GM18951 (cell line): ENCODE measurements at regions not wholly inside any gene's neighbourhood (a gene's known extent, or its start where the extent isn't known, plus 50 kb on each side); places are given as distances from the start of the nearest gene placed in this dataset.
"Not testable (repeated sequence)": the region's sequence is repeated elsewhere in the genome, so short reads cannot be mapped to it uniquely, and the experiment has no call there.

ENCODE experiments used
- POLR2A ChIP-seq: IDR thresholded peaks from 4 replicates; pipeline ENCODE4 v1.6.1; 2011; ENCODE audit warnings: mild to moderate bottlenecking; ENCODE audit not compliant: insufficient read length, insufficient read depth; ENCODE audit errors: extremely low read depth
- in situ Hi-C: fragments of 300-500 bp; cut with MboI; formaldehyde crosslinking; loops from one replicate; pipeline ENCODE4 v1.12.0; 2022; ENCODE audit warnings: low sequenced_read_pairs, mixed read lengths, inconsistent platforms; ENCODE audit not compliant: unreplicated experiment

DNA sequence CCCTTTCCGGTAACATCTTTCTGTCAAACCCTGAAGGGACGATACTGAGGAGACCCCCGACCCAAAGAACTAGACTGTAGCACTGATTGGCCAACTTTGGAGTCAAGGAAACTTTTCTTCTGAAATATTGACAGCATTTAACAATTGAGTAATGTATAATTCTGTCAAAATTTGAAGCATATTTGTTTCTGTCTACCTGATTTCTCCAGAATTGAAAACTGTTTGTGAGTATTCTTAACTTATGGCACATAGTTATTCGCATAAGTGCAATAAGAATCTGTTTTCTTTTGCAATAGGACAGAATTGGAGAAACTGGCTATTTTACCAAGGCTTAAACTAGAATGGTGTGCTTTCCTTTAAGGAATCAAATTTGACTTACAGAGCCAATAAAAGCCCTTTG is 267.1 kb upstream of the FOXN3 start:
- TF ChIP-seq POLR2A, result no peak
- in situ Hi-C loops, result no loop called here

DNA sequence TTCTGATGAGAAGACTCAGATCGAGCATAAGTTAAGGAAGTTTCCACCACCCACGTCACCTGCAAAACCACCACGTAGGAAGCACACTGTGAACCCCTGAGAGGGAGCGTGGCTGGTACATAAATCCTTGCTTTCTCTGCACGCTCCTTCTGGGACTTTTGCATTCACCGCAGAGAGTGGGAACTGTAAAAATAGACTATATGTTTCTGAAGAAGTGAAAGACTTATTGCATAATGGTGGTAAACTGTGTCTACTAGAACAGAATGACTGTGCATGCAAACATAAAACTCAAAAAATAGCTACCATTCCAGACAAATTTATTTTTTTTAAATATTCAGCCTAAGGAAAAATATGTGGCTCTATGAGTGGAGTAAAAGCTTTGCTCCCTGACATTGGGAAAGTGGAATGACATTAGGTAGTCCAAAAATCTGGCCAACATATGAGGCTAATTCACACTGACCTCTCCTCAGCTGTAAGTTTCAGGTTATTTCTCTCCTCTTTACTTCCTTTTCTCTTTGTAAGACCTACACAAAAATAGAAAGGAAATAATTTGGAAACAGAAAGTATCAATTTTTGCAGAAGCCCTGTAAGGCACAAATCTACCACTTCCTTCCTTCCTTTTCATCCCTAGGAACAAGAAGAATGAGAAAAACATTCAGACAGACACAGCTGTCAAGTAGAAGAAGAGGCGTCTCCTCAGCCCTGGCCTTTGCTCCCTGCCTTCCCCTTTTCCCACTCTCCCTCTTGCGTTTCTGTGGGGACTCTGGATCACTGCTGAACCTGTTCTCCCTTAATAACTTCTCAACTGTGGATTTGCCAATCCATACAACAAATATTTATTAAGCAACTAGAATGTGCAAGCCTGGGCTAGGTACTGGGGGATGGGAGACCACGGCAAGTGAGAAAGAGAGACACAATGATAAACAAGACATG is 264.3 kb upstream of the FOXN3 start:
- in situ Hi-C loops, result no loop called here
- no peak for TF ChIP-seq POLR2A

DNA sequence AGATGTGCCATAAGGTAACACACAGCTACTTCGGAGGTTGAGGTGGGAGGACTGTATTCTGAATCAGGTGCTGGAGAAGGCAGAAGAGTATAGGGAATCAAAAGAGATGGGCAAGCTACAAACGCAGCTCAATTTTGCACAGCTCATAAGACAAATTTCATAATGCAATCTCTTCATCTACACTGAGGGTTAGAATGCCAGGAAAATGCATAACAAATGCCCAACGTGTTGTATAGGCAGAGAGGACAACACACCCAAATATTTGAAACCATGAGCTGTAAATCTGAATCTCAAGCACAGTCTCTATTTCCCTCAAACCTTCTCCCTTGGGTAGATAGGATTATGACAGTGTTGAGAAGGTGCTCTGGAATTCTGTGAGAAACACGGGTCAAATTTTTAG is 263.1 kb upstream of the FOXN3 start:
- in situ Hi-C loops, result no loop called here
- TF ChIP-seq POLR2A, result no peak

DNA sequence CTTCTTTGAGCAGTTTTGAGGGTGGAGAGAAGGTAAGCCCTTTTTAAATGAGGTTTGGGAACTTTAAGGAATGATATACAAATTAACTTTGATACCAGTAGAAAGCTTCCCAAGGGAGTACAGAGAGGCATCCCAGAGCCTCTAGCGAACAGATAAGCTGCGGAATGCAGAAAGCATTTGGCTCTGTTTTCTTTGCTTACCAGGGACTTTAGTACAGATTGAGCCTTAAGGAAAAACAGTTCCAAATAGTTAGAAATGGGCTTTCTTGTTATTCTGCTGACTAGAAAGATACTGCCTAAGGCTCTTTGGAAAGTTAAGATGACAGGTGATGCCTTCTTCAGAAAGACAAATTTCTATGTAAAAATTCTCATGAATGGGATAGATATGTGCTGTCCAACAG is 261.7 kb upstream of the FOXN3 start:
- no peak for TF ChIP-seq POLR2A
- in situ Hi-C loops, result no loop called here

DNA sequence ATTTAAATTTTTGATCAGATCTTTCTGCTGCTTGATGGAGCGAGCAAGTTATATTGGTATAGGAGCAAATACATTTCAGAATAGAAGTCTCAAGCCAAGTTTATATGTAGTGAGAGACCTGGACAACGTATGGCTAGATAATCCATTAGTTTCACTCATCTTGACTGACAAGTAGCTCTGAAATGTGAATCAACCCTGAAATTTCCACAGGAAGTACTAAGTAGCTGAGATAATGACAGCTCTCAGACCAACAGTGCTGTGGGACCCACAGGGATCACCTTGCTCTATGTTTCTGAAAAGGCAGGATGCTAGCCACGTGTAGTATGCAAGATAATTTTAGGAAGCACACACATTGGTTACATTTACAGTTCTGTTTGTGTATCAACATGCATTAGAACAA is 258.6 kb upstream of the FOXN3 start:
- TF ChIP-seq POLR2A, result no peak
- in situ Hi-C loops, result no loop called here

DNA sequence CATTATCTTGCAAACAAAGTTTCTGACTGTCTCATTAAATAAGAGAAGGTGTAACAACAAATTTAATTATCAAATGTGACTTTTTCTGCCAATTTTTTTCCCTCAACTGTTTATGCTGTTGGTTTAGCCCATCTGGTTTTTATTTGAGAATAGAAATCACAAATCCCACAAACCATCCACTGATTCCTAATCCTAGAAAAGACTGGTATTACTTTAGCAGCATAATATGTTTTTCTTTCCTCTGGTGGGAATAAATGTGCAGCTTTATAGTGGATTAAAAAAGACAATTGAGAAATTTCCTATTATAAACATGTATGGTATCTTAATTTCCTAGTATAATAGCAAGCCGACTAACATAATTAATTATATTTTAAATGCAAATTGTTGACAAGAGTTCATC is 257.9 kb upstream of the FOXN3 start:
- in situ Hi-C loops, result no loop called here
- TF ChIP-seq POLR2A, result no peak

DNA sequence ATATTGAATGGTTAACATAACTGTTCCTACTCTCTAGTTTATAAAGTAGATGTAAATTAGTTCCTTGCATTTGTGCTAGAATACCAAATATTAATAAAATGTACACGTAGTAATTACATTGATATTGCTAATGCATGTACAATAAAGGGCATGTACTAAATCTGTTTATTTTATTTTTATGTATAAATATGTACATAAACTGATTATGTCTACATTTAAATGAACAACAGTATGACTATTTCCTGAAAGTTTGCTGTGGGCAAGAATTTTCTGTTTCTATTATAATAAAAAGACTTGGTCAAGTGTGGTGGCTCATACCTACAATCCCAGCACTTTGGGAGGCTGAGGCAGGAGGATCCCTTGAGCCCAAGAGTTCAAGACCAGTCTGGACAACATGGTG is 257.2 kb upstream of the FOXN3 start:
- in situ Hi-C loops, result no loop called here
- TF ChIP-seq POLR2A, result no peak

DNA sequence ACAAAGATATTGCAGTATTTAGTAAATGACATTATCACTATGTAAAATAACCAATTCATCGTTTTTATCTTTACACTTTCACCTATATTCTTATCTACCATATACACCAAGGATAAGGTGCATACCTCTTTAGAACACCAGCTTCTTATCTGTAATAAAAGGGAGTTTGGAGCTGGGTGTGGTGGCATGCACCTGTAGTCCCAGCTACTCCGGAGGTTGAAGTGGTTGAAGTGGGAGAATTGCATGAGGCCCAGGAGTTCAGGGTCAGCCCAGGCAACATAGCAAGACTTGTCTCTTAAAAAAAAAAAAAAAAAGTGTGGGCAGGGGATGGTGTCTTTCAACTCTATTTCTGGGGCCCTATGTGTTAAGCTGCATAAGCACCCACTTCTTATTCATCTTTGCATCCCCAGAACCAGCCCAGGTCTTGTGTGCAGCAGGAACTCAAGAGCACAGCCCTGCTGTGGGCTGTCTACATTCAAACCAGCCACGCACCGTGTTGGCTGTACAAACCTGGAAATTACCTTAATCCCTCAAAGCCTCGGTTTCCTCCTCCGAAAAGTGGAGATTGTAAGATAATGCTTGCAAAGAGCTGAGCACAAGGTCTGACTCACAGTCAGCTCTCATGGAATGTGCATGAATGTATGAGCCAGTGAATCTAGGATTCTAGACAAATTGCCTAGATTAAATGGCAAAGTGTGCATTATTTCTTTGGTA is 256.6 kb upstream of the FOXN3 start:
- in situ Hi-C loops, result no loop called here
- no peak for TF ChIP-seq POLR2A

DNA sequence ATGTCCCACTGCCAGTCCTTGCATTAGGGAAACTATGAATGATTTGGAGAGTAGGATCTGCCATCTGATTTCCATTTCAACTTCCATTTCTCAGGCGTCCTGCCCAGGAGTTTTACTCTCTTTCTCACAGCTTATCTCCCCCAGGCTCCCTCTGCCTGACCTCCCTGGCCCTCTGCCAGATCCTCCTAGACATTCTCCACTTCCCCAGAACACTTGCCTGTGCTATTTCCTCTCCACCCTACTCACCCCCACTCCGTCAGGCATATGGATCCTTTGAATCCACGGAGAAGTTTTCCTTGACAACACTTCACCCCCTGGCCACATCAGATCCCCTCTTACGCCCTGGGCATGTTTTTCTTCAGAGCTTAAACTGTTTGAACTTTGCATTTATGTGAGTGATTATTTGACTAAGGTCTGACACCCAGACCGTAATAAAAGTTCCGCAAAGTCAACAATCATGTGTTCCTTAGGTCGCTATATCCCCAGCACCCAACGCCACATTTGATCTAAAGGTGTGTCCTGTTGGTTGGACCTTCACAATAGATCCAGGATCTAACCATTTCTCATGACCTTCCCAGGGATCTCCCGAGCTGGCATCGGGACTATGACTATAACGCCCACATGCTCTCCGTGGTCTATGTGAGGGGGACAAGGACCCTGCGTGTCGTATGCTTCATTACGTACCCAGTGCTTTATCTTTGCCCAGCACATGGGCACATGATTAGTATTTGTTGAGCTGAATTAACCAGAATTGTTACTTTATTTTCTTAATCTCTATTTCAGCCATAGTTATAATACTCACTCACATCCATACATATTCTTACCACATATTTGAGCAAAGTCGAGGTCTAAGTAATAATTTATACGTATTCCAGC is 255.8 kb upstream of the FOXN3 start:
- in situ Hi-C loops, result no loop called here
- TF ChIP-seq POLR2A, result no peak

DNA sequence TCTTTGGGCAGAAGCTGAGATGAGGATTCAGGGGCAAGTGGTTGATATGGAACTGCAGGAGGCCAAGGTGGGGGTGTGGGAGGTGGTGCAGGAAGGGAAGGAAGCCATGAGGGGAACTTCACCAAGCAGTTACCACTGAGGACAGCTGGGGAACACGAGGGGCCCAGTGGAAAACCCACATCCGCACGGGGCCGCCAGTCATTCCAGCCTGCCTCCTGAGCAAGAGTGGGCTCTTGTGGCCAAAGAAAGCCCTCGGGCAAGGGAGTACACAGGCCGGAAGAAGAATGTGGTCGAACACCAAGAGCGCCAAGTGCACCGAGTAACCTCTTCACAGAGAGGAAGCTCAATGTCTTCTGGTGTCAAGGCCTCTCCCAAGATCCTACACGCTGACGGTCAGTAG is 252.2 kb upstream of the FOXN3 start:
- no peak for TF ChIP-seq POLR2A
- in situ Hi-C loops, result no loop called here

DNA sequence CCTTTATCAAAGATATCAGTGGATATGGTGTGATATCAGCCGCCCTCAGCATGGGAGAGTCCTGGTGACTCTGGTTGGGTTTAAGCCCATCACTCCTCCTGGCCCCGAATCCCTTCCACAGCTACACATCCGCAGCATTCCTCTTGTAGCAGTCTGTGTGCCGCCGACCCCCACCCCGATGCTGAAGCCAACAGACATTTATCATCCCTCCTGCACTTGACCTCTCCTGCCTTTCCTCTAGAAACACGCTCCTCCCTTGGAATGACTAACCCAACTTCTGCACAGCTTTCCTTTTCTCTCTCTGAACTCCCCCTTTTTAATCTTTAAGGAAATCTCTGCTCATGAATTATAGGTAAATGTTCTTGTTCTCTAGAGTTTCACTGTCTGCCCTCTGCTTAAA is 250.9 kb upstream of the FOXN3 start:
- in situ Hi-C loops, result no loop called here

DNA sequence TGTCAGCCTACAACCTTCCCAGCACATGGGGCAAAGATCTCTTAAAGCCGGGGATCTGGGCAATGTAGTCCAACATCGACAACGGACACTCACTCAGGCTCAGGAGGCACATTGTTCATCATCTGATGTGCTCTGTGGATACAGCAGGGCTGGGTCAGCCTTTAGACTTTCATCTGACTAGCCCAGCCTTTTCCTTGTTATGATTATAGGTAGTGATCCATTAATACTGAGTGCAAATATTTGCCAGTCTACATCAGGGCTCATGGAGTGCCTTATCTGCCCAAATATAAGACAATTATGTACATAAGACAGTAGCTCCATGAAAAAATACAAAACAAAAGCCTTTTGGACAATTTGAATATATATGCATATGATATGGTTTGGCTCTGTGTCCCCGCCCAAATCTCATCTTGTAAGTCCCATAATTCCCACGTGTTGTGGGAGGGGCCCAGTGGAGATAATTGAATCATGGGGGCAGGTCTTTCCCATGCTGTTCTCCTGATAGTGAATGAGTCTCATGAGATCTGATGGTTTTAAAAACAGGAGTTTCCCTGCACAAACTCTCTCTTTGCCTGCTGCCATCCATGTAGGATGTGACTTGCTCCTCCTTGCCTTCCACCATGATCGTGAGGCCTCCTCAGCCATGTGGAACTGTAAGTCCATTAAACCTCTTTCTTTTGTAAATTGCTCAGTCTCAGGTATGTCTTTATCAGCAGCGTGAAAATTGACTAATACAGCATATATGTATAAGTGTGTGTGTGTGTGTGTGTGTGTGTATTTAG is 248.5 kb upstream of the FOXN3 start:
- in situ Hi-C loops, result not testable (repeated sequence)

More for the DNA sequence above, 250.9 kb upstream of the FOXN3 start:
- TF ChIP-seq POLR2A, result no peak
